ENCODE measurements at regions not wholly inside any gene's neighbourhood (a gene's known extent, or its start where the extent isn't known, plus 50 kb on each side); places are given as distances from the start of the nearest gene placed in this dataset.

GRCh38 chr4:125060376-125060775 is 254.4 kb upstream of the FAT4 start:
- DNase-seq = no peak

GRCh38 chr4:125049711-125050110 is 265.0 kb upstream of the FAT4 start:
- no peak for DNase-seq

DNA sequence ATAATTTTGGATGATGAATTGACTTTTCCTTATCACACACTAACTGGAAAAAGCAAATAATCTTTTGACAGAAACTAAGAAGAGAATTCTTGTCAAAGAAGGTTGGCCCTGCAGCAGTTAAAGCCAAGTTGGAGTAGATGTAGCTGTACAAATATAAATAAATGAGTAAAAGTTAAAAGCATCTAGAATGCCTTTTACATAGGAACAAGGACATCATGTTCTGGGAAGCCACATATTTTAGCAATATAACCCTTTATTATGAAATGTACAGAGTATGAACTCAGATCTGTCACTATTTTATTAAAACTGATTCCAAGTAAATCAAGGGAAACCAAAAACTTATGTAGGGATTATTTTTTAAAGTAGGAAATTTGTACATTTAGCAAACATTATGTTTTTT is 269.4 kb upstream of the FAT4 start:
- DNase-seq = no peak

DNA sequence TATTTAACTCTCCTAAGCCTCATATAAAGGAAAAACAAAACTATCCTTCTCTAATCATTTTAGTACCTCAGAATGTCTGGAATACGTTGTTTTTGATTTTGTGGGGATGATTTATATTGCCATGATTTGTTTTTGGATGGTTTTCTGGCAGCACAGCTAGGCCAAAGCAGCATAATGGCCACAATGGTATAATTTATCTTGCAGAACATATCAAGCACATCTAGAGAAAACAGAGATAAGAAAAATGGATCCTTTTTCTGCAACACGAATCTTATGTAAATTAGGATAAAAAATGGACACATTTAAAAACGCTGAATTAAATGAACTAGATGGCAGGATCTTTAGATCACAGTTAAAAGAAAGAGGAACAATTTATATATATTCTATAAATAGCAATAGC is 269.9 kb upstream of the FAT4 start:
- DNase-seq = no peak

- DNase-seq = no peak
These were observed 271.3 kb upstream of the FAT4 start for GRCh38 chr4:125043486-125043885.

- no peak for DNase-seq
These were observed 272.7 kb upstream of the FAT4 start for GRCh38 chr4:125042041-125042440.

DNA sequence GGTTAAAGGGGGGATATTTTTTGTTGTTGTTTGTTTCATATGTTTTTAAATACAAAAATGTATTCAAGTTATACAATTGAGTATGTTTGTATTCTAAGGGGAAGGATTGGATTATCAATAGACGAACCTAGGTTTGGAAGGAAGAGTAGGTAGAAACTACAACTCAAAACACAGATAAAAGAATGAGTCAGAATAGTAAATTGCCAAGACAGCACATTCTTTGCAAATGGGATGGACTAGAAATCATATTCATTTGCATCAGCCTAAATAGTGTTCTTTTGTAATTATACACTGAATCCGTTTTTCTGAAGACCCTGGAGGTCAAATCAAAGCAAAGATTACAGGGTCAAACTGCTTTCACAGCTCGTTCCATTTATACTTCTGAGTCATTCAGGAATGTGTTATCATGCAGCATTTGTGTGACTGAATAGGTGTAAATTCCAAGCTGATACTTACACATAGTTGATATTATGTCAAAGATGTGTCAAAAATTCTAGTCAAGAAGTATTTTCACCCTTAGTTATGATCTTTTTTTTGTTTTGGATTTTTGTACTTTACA is 273.3 kb upstream of the FAT4 start:
- DNase-seq = no peak

- DNase-seq = no peak
These were observed 275.2 kb upstream of the FAT4 start for GRCh38 chr4:125039550-125039949.

GRCh38 chr4:125022855-125023501 is 291.8 kb upstream of the FAT4 start:
- no peak for DNase-seq

DNA sequence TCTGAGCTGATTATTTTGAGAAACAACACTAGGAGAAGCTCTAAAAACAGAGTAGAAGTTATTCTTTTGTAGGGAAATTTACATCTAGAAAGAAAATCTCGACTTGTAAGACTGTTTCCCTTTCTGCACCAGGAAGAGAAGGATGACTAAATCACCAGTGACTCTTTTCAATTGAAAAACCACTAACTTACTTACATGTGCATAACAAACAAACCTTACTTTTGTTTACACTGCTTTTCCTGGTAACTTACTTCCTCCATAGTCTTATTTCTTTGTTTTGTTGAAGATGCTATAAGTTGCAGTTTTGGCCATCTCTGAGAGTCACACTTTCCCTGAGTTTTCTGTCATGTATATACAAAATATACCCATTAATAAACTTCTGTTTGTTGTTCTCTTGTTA is 293.6 kb upstream of the FAT4 start:
- no peak for DNase-seq

DNA sequence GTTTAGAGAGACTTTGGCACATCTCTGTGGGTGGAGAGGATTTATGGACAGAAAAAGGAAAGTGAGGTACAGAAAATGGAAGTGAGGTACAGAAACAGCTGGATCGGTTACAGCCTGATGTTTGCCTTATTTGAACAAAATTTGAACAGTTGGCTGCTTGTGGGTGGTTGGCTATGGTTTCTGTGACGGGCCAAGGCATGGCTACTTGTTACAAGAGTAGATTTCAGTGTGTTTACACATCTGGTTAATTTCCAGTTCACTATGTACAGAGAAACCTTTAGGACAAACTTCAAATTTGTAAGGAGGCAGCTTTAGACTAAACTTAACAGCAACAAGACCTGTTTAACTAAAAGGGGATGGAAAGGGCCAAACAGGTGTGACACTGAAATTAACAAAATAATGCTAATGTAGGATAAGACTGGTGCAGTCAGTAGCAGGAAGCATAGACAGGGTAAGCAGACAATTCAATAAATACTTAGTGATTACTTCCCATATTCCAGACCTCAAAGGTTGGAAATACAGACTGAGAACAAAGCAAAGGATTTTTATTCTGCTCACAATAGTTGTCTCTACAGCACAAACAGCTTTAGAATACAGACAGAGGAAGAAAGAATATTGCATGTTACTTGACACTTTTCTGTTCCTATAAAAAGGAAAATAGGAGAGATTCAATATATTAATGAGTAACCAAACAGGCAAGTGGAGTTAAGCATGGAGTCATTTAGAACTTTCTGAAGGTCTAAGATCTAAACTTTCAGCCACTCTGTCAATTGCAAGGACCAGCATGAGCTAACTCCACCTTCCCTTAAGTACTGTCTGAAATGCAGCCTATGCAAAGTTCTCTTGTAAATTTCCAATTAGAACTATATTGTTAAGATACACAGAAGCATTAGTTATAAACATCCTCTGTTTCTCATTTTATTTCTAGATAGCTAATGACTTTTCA is 294.4 kb upstream of the FAT4 start:
- DNase-seq = no peak

DNA sequence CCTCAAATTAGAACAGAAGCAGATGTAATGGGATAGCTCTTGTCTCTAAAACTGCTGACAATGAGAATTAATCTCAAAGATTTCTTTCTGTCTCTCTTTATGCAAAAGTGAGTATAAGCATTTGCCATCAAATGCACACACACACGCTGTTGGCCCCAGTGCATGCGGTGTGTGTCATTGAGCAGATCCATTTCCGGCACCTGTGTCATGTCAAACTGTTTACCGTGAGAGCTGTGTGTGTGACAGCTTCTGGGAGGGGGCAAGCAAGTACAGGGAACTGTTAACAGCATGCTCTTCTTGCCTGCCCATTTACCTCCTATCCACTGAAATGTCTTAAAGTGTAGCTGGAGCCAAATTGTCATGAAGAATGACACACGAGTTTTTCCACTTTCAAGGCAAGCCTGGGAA is 297.9 kb upstream of the FAT4 start:
- no peak for DNase-seq

DNA sequence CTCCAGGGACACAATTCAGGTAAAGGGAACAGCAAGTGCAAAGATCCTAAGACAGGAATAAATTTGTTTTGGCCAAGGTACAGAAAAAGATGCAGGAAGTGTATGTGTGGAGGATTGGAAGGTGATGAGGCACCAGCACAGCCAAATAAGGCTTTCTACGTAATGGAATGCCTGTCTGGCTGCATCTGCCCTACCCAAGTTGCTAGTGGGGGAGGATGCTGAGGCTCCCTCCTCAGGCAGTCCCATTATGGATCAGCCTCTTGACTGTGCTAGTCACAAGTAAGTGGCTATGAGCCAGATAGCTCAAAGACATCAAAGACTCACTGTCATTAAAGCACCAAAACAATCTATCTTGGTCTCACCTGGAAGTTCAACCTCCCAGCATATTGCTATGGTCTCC is 300.9 kb upstream of the FAT4 start:
- DNase-seq = no peak

DNA sequence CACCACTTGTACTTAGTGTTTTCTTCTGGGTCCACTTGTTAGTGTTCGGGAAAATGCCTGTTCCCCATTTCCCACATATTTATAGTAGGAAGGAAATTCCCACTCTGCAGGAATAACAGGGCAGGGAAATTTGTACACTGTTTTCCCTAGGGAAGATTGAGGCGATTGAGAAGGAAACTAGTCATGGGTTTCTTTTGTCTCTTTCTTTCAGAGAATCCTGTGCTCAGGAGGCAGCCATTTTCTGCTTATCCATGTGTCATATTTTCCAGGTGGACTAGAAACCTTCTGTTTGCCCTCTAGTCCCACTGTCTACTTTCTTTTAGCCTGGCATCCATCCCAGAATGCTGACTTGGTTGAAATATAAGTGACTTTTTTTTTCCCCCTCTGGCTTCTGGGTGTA is 299.1 kb upstream of the ANKRD50 start:
- DNase-seq = no peak

- no peak for DNase-seq
These were observed 298.4 kb upstream of the ANKRD50 start for GRCh38 chr4:125010796-125011503.

DNA sequence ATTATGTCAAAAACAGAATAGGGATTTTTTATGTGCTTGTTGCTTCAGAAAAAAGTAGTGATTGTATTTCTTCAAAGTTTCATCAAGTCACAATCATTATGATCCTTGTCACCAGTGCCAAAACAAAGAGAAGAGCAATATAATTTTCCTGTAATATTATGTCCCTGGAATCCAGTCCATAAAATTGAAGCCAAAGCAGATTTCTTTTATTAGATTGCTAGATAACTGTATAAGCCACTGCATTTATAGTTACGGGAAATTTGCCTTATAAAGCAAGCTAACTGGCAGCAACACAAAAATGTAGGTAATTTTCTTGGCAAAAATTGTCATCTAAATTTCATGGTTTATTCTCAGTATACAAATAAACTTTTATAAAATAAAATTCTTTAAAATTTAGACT is 296.1 kb upstream of the ANKRD50 start:
- DNase-seq = no peak

DNA sequence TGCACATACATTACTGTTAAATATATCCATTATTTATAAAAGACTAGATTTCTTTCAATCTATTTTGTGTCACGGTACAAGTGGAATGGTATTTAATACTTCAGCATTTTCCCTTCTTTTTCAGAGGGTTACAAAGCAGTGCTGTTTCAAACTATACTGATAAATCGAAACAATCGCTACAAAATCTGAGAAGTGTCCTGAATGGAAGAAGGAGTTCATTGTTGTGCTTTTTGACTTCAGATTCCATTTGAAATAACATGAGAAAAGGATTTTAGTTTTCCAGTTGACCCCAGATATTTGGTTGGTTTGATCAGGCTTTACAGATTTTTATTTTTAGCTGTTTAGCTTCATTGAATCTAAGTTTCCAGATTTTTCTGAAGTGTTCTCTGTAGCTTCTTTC is 292.1 kb upstream of the ANKRD50 start:
- no peak for DNase-seq

DNA sequence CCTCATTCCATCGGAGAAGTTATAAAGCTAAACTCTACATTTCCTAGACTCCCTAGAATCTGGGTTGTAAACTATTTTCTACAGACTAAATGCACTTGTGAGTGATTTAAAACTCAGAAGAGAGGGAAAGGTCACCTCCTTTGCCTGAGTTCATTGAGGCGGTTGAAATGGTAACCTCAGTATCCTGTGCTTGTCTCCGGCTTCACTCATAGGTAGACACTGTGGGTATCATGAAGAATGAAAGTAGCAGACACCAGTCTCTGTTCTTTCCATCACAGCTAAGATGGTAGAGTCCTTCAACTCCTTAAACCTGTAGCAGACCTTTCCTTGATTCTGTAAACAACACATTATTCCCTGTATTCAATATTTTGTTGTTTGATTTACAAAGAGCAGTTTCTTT is 291.3 kb upstream of the ANKRD50 start:
- no peak for DNase-seq

DNA sequence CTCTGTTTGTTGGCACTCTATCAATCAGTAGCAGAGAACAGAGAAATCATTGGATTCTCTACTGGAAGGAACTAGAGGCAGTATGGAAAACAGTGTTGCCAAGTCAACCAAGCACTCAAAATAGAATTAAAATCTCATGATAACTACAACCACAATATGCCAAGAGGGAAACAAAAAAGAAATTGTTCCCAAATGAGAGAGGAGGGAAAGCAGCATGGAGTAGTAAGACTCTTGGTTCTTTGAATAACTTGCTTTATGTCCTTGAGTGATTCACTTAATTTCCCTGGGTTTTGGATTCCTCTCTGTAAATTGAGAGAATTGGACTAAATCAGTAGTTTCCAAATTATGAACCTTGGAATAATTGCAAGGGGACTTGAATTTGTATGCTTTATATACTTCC is 285.5 kb upstream of the ANKRD50 start:
- no peak for DNase-seq

- DNase-seq = no peak
These were observed 284.6 kb upstream of the ANKRD50 start for GRCh38 chr4:124997124-124997523.

DNA sequence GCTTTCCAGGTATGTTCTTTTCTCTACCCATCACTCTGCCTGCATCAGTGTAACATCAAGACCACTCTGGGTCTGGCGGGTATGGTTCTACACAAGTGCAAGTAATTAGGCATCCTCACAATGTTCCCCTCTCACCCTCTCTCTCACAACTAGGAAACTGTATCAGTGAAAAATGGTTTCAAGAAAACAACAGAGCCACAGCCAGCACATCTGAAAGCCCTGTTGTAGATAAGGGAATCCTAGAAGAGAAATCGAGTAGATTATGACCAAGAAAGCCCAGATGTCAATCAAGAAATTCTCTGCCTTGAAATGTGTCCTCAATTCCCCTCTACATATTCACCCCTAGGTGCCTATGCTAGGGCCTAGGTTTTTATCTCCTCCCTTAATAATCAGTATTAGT is 281.3 kb upstream of the ANKRD50 start:
- no peak for DNase-seq

GRCh38 chr4:124990398-124990797 is 277.9 kb upstream of the ANKRD50 start:
- DNase-seq = no peak

GRCh38 chr4:124980276-124980752 is 267.8 kb upstream of the ANKRD50 start:
- DNase-seq = no peak

Data from activated CD4-positive, alpha-beta T cell treated with anti-CD3 and anti-CD28 coated beads, Interleukin-2, Interleukin-6, amounts not matched to agents 100 ng/mL and 50 ng/mL, durations not matched to agents 16 hours and 8 hours (primary cell).